ENCODE measurements at regions not wholly inside any gene's neighbourhood (a gene's known extent, or its start where the extent isn't known, plus 50 kb on each side); places are given as distances from the start of the nearest gene placed in this dataset.

GRCh38 chrX:114028907-114029662 is 554.8 kb upstream of the HTR2C start (continued):
- TF ChIP-seq SP1 (IDR thresholded peaks at IDR 0.05; ENCODE audit: low read depth, low read length) = no peak
